HEK293T (cell line): ENCODE measurements at regions not wholly inside any gene's neighbourhood (a gene's known extent, or its start where the extent isn't known, plus 50 kb on each side); places are given as distances from the start of the nearest gene placed in this dataset.
A peak's percentile ranks its signal among the peaks of the same experiment; 100 is the strongest.
"Not testable (repeated sequence)": the region's sequence is repeated elsewhere in the genome, so short reads cannot be mapped to it uniquely, and the experiment has no call there.

Experiments used
- CTCF ChIA-PET: fragments of 350-600 bp; formaldehyde crosslinking; extraction: SDS; loops from one replicate; lab custom pipeline; 2021; ENCODE audit warnings: antibody characterized with exemption, inconsistent platforms; lab: Yijun Ruan, JAX
- POLR2A ChIA-PET: fragments of 350-600 bp; formaldehyde crosslinking; extraction: SDS; loops from one replicate; lab custom pipeline; 2020; ENCODE audit warnings: antibody characterized with exemption, inconsistent platforms; lab: Yijun Ruan, JAX
- DNase-seq: peaks from one replicate; pipeline ENCODE4 v3.0.0; 2012; ENCODE audit warnings: mixed read lengths; ENCODE audit errors: extremely low spot score
- ARNT ChIP-seq: fragments of 450-650 bp; IDR thresholded peaks from 2 replicates; pipeline ENCODE4 v1.6.1; 2017; ENCODE audit warnings: mild to moderate bottlenecking
- BHLHE40 ChIP-seq: fragments of 450-650 bp; IDR thresholded peaks from 2 replicates; pipeline ENCODE4 v1.6.1; 2016; ENCODE audit warnings: mild to moderate bottlenecking, moderate library complexity, borderline replicate concordance
- CTBP1 ChIP-seq: fragments of 450-650 bp; IDR thresholded peaks from 2 replicates; pipeline ENCODE4 v1.6.1; 2016; ENCODE audit warnings: borderline replicate concordance
- ELF4 ChIP-seq: fragments of 450-650 bp; IDR thresholded peaks from 2 replicates; pipeline ENCODE4 v1.6.1; 2017; ENCODE audit warnings: antibody characterized with exemption
- FOXA1 ChIP-seq: fragments of 450-650 bp; IDR thresholded peaks from 2 replicates; pipeline ENCODE4 v1.6.1; 2016; ENCODE audit warnings: mild to moderate bottlenecking
- FOXK2 ChIP-seq: fragments of 450-650 bp; IDR thresholded peaks from 2 replicates; pipeline ENCODE4 v1.6.1; 2016; ENCODE audit warnings: mild to moderate bottlenecking
- FOXM1 ChIP-seq: fragments of 450-650 bp; IDR thresholded peaks from 2 replicates; pipeline ENCODE4 v1.6.1; 2017; ENCODE audit warnings: mild to moderate bottlenecking, borderline replicate concordance
- HDGF ChIP-seq: fragments of 450-650 bp; IDR thresholded peaks from 2 replicates; pipeline ENCODE4 v1.6.1; 2017; ENCODE audit warnings: antibody characterized with exemption, borderline replicate concordance
- L3MBTL2 ChIP-seq: fragments of 450-650 bp; conservative IDR thresholded peaks from 2 replicates; pipeline ENCODE4 v1.6.1; 2016; ENCODE audit warnings: mild to moderate bottlenecking
- PKNOX1 ChIP-seq: fragments of 450-650 bp; IDR thresholded peaks from 2 replicates; pipeline ENCODE4 v1.6.1; 2016
- SP1 ChIP-seq: fragments of 450-650 bp; IDR thresholded peaks from 2 replicates; pipeline ENCODE4 v1.6.1; 2017
- SUZ12 ChIP-seq: fragments of 450-650 bp; IDR thresholded peaks from 2 replicates; pipeline ENCODE4 v1.6.1; 2016; ENCODE audit warnings: mild to moderate bottlenecking

- CTCF ChIA-PET, DNase-seq, POLR2A ChIA-PET: not testable (repeated sequence)
These were observed 416.5 kb downstream of the ANKRD30B start for GRCh38 chr18:15164446-15164845.

DNA sequence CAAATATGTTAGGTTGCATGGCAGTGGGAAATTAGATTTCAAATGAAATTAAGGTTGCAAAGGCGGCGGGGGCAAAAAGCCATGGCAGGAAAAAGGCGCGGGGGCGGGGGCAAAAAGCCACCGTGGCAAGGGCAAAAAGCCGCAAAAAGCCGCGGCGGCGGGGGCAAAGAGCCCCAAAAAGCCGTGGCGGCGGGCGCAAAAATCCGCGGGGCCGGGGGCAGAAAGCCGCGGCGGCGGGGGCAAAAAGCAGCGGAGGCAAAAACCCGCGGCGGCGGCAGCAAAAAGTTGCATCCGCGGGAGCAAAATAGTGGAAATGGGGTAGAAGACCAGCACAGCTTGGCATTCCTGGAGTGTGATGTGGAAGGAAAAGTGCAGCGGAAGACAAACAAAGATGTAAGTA, 417.1 kb downstream of the ANKRD30B start:
- DNase-seq, result no peak
- no peak for TF ChIP-seq BHLHE40
- no peak for TF ChIP-seq CTBP1
- no peak for TF ChIP-seq ARNT
- no peak for TF ChIP-seq HDGF
- no peak for TF ChIP-seq L3MBTL2
- no peak for TF ChIP-seq SUZ12
- CTCF ChIA-PET, result no interaction called here
- POLR2A ChIA-PET, result no interaction called here

DNA sequence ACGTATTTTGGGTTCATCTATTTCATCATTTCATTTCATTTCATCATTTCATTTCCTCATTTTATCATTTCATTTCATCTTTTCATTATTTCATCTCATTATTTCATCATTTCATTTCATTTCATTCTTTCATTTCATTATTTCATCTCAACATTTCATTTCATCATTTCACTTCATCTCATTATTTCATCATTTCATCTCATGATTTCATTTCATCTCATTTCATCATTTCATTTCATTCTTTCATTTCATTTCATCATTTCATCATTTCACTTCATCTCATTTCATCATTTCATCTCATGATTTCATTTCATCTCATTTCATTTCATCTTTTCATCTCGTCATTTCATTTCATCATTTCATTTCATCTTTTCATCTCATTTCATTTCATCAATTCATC, 445.1 kb downstream of the ANKRD30B start:
- DNase-seq, POLR2A ChIA-PET, CTCF ChIA-PET: not testable (repeated sequence)

DNA sequence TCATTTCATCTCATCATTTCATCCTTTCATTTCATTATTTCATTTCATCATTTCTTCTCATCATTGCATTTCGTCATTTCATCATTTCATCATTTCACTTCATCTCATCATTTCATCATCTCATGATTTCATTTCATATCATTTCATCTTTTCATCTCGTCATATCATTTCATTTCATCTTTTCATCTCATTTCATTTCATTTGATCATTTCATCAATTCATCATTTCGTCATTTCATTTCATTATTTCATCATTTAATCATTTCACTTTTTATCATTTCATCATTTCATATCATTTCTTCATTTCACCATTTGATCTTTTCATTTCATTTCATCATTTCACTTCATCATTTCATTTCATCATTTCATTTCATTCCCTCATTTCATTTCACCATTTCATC, 445.8 kb downstream of the ANKRD30B start:
- POLR2A ChIA-PET, CTCF ChIA-PET, DNase-seq: not testable (repeated sequence)

DNA sequence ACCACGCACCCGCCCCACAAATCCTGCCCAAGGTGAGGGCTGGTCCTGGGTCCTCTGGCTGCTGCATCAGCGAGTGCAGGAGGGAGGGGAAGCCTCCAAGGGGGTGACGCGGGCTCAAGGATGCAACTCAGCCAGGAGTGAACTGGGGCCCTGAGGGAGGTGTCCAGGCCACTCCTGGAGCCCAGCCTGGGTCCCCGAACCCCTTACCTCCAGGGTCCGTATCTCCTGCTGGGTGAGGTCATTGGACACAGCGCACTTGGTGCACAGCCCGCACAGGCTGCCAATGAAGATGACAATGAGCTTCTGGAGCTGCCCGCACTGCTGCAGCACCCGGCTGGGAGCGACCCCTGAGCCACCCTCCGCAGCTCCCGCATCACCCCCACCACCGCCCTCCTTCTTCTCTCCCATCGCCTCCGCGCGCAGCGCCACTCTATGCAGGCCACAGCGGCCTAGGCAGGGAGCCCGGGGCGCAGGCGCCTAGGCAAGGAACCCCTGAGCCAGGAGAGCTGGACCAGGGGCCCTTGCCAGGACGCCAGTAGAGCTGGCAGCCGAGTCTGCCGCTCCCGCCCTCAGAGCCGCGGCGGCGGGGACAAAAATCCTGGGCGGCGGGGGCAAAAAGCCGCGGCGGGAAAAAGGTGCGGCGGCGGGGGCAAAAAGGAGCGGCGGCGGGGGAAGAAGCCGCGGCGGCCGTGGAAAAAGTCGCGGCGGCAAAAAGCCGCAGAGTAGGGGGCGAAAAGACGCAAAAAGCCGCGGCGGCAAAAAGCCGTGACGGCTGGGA, 449.6 kb downstream of the ANKRD30B start:
- POLR2A ChIA-PET, CTCF ChIA-PET: not testable (repeated sequence)
- DNase-seq, result peak; percentile 0

GRCh38 chr18:15198116-15198389, 450.1 kb downstream of the ANKRD30B start:
- peak; percentile 0 for DNase-seq
- ChIA-PET POLR2A (no interaction called here), CTCF (no interaction called here)
- no peak for TF ChIP-seq BHLHE40
- no peak for TF ChIP-seq PKNOX1
- TF ChIP-seq ARNT, result no peak
- TF ChIP-seq FOXM1, result no peak
- TF ChIP-seq FOXA1, result no peak
- TF ChIP-seq ELF4, result no peak
- TF ChIP-seq HDGF, result no peak
- no peak for TF ChIP-seq FOXK2
- no peak for TF ChIP-seq SP1
